Activated CD4-positive, alpha-beta T cell treated with anti-CD3 and anti-CD28 coated beads for 48 hours (primary cell): ENCODE measurements at regions not wholly inside any gene's neighbourhood (a gene's known extent, or its start where the extent isn't known, plus 50 kb on each side); places are given as distances from the start of the nearest gene placed in this dataset.
"Not testable (repeated sequence)": the region's sequence is repeated elsewhere in the genome, so short reads cannot be mapped to it uniquely, and the experiment has no call there.

Experiments
- DNase-seq: peaks from one replicate; pipeline ENCODE4 v3.0.0-alpha.2; 2020

DNA sequence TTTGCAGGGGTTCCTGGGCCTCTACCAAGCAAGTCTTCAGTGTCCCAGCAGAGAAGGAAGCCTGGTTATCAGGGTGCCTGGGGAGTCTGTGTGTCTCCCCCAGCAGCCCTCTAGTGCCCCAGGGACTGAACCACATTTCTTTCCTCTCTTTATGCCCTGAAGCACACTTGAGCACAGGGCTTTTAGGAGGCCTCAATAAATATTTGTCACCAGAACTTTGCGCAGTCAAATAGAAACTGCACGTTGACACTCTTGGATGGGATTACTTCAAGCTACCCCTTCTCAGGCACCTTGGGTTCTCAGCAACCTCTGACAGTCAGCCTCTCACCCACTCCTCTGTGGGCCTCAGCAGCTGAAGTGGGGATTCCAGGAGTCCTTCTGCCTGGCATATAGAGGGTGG is 226.6 kb upstream of the HES1 start:
- DNase-seq = peak; percentile 4

DNA sequence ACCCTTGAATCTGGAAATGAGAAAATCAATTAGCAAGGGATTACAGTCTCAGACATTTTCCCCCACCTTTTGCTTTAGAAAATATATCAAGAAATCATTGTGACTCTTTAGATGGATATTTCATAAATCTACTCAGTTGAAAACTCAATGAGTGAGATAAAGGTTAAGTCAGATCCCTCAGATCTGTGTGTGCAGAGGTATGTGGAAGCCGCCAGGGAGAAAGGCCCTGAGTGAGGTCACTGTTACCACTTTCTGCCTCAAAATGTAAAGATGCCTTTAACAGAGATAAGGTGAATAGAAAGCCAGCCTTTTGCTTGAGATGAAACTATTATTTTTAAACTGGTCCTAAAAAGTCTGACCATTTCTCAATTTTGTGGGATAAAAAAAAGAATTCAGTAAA is 225.6 kb upstream of the HES1 start:
- DNase-seq = no peak

DNA sequence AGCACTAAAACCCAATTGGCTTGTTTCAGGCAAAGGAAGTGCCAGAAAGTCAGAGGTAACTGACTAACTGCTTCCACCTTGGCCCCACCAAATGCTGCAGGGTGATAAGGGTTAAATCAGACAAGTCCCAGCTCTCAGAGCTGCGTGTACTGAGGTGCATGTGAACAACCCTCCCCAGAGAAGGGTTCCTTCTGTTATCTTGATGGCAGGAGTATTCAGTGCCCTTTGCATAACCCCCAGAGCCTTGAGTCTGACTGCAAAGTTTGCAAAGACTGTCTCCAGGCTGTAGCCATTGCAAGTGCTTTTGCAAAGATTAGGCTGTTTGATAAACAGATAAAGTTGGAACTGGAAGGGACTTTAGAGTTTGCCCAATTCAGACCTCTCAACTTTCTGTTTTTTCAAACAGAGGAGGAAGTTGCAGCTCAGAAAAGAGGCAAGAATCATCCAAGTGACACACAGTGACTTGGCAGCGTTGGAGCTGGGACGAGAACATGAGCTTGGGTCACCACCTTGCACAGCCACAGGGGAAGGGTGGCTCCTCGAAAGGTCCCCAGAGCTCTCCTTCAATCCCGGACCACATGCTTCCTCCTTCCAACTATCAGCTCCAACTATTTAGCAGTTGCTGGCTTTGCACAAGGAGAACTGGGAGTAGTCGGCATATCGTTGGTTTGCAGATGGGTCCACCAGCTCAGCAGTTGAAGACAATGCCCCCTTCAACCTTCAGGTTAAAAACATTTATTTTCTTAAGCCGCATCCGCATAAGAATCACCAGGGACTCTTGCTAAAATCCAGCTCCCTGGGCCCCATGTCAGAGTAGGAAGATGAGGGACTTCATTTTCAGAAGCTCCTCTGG is 224.8 kb upstream of the HES1 start:
- peak; percentile 35 for DNase-seq

DNA sequence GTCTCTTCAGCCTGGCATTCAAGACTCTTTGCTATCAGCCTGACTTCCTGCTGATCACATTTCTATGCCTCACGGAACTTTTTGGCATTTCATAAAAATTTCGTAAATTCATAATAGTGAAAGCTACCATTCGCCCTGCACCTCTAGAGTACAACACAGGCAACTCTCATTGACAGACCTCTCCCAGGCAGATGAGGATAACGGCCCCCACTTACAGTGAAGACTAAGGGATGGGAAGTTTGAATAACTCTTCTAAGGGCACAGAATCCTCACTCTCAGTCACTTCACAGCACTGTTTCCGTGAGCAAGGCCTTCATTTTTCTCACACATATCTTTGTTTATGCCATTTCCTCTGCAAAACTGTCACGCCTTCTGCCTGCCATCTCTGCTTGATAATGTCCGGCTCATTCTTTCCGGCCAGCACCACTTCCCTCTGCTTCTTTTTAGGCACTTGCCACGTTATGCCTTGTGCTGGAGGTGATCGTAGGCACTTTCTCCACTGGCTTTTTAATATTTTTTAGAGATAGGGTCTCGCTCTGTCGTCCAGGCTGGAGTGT is 224.1 kb upstream of the HES1 start:
- DNase-seq = no peak

DNA sequence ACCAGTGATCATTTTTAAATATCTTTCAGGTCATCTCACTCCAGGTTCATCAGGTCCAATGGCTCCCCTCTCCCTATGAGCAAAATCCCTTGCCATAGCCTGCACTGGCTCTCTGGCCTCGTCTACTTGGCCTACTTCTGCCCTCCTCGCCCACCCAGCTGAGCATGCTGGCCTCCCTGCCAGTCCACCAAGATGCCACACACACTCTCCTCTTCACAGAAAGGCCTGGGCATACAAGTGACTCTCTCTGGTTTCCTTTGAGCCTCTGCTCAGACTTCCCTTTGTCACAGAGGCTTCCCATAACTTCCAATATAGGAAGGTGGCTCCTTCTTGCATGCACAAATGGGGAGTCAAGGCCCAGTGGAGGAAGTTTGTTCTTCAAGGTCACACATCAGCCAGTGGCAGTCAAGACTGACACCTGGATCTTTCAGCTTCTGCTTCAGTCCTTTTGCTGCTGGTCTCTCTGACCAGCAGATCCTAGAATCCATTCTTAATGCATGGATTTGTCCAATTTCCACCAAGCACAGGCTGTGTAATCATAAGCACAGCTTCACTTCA is 223.2 kb upstream of the HES1 start:
- DNase-seq = no peak

DNA sequence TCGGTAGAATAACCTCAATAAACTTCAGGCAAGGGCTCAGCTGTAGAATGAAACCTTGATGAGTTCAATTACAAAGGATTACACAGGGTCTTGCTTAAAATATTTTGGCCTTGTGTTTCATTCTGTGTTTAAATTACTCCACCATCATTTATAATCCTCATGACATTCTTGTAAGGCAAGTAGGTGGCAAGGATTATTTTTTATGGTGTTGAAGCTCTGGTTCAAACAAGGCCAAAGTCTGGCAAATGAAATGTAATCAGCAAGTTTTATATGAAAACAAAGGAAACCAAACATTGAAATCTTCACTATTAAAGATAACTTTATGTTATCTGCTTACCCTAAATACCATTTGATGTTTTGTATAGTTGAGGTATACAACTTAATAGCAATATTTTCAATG is 221.3 kb upstream of the HES1 start:
- DNase-seq = no peak

DNA sequence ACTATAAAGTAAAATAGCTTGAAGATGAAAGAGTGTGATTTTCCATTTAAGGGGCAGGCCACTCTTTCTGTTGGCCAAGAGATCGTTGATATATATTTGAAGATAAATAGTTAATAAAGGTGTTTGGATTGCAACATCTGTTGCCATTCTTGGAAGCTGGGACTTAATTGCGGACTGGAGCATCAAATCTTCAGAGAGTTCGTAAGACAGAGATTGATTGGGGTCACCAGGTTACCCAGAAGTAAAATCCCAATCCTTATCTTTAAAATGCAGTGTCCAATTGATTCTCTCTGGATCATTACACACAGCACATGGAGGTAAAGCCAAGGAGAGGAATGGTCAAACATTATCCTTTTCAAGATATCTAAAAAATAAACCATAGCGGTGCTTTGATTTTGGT is 220.8 kb upstream of the HES1 start:
- no peak for DNase-seq

DNA sequence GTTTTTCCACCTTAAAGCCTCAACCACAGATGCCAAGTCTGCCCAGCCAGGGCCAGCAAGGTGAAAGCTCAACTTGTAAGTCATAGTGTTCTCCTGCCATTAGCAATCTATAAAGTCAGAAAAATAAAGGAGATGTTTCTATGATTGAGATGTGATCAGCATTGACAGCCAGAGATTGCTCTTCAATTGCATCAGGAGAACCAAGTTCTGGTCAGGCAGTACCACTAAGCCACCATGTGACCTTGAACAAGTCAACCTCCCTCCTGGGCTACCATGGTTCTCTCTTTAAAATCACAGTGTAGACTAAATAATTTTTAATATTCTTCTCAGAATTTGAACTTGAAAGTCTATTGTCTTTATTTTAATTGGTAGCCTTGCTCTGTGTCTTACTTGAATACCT is 220.3 kb upstream of the HES1 start:
- DNase-seq = no peak

DNA sequence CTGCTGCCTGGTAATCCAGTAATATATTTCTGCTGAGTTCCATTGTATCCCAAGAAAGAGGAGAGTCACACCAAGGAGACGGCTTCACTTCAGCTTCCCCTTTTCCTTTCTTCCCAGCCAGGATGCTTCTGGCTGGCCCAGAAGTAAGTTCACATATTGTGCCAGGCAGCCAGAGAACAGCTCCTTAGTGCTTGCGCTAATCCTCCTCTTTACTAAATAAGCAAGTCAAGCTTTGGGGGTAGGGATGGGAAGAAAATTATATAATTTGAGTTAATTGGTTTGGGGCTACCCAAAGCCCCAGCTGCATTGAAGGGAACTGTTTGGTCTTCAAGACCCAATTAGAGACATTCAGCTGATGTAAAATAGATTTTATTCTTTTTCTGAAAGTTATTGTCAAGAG is 218.8 kb upstream of the HES1 start:
- no peak for DNase-seq

DNA sequence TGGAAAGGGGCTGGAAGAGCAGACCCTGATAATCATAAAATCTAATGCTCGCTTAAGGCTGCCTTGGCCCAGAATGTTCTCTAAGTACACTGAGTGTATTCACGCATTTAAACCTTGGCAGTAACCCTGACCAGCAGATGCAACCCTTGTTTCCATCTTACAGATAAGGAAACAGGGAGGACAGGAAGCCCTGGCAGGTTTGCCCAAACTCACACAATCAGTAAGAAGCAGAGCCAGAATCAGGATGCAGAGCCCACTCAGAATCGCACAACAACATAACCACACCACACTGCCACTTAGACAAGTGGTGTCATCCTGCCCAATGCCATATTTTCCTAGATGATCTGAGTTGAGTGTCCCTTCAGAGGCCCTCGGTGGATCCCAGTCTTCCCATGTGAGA is 214.5 kb upstream of the HES1 start:
- no peak for DNase-seq

DNA sequence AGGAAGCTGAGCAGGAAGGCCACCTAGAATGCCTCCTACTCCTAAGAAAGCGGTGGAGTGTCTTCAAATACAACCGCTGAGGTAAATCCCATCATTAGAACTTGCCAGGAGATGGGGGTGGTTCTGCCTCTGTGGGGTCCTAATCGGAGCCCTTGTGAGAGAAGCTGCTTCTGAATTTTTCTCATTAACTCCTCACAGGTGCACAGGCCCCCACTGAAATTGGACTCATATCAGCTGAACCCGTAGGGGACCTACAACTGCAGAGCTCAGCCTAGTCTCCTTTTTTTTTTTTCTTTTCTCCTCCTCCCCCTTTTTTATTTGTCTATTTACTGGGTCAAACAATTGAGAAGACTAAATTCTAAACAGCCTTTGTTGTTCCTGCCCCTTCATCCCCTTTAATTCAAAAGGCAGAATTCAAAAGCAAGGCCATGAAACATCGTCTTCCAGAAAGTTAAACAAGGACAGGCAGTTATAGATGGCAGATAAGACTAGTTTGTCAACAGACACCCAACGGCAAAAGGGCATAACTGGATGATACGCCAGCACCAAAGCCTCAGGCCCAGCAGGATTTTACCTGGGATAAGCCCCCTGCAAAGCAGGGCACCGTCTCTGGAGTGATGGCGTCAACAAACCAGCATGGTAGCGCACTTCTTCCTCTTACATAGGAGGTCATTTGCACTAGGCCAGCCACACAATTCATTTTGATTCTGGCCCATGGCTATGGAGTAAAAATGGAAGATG is 213.7 kb upstream of the HES1 start:
- DNase-seq = no peak

DNA sequence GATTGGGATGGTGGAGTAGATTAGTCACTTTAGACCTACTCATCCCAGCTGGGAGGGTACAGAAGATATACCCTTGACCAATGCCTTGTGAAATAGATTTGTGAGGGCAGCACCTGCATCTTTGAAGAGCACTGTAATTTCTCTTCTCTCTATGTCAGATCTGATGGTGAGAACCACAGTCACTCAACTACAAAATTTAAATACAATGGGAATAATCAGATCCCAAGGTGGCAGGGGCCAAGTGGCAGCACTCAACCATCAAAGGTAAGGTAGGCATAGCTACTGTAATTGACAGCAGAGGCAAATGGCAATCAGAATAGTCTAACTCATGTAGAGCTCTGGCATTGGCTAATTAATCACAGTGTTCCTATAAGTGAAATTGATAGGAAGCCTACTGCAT is 212.0 kb upstream of the HES1 start:
- not testable (repeated sequence) for DNase-seq

DNA sequence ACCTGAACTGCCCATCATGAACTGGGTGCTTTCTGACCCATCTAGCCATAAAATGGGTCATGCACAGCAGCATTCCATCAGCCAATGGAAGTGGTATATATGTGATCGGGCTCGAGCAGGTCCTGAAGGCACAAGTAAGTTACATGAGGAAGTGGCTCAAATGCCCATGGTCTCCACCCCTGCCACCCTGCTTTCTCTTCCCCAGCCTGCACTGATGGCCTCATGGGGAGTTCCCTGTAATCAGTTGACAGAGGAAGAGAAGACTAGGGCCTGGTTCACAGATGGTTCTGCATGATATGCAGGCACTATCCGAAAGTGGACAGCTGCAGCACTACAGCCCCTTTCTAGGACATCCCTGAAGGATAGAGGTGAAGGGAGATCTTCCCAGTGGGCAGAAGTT is 209.9 kb upstream of the HES1 start:
- not testable (repeated sequence) for DNase-seq

DNA sequence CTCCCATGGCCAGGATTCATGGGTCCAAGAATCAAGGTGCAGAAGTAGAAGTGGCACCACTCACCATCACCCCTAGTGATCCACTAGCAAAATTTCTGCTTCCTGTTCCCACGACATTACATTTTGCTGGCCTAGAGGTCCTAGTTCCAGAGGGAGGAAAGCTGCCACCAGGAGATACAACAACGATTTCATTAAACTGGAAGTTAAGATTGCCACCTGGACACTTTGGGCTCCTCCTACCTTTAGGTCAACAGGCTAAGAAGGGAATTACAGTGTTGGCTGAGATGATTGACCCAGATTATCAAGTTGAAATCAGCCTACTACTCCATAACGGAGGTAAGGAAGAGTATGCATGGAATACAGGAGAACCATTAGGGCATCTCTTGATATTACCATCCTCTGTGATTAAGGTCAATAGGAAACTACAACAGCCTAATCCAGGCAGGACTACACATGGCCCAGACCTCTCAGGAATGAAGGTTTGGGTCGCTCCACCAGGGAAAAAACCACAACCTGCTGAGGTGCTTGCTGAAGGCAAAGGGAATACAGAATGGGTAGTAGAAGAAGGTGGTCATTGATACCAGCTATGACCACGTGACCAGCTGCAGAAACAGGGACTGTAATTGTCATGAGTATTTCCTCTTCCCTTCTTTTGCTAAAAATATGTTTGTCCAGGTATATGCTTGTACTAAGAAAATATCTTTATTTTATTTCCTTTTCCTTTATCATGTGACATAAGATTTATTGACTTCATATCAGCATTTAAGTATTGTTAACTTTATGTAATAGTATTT is 208.3 kb upstream of the HES1 start:
- not testable (repeated sequence) for DNase-seq

DNA sequence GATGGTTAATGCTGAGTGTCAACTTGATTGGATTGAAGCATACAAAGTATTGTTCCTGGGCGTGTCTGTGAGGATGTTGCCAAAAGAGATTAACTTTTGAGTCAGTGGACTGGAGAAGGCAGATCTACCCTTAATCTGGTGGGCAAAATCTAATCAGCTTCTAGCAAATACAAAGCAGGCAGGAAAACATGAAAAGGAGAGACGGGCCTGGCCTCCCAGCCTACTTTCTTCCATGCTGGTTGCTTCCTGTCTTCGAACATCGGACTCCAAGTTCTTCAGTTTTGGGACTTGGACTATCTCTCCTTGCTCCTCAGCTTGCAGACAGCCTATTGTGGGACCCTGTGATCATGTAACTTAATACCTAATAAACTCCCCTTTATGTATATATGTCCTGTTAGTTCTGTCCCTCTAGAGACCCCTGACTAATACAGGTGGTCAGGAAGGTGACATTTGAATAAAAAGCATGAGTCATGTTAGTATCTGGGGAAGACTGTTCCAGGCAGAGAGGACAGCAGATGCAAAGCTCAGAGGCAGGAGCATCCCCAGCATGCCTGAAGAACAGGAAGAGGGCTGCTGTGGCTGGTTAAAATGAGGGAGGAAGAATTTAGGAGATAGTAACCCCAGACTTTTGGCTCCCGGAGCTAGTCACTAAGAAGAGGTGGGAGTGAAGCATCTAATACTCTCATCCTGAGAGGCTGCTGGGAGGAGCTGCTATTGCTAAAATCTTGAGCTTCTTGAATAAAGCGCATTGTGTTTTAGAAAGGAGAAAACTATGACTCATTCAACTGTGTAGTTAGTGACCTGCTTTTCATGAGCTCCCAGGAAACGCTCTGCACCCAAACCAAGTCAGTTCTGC is 207.4 kb upstream of the HES1 start:
- no peak for DNase-seq

DNA sequence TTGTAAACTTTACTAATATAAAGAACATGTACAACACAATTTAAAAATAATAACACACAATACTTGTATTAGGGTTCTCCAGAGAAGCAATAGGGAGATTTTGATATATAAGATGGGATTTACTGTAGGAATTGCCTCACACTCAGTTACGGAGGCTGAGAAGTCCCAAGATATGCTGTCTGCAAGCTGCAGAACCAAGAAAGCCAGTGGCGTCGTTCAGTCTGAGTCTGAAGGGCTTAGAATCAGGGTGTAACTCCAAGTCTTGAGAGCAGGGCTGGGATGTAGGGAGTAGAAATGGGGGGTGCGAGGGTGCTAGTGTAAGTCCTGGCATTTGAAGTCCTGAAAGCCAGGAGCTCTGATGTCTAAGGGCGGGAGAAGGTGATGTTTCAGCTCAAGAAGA is 206.6 kb upstream of the HES1 start:
- no peak for DNase-seq

DNA sequence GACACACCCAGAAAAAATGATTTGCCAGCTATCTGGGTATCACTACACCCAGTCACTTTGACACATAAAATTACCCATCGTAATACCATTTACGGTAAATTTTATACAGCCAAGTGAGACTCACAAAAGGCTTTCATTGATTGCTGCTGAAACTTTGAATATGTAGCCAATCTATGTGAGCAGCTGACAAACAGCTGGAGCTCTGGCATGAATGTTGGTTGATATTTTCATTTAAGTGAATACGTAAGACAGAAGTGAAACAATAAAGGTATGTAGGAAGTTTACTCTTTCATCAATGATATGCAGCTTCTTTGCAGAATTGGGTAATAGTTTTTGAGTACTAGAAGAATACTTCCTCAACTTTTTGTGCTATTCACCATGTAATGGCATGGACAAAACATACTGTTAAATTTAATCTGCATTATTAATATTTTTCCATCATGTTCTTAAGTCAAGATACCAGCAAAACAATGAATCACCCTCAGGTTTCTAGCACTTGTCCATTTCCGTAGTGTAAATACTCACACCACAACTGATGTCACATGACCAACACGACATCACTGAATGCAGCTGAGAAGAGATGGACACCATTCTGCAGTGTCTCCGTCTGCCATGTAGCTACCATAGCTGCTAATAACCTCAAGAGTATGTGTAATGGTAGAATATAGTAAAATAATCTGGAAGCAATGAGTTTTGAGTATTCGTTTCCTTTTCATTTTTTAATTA is 205.9 kb upstream of the HES1 start:
- DNase-seq = no peak

DNA sequence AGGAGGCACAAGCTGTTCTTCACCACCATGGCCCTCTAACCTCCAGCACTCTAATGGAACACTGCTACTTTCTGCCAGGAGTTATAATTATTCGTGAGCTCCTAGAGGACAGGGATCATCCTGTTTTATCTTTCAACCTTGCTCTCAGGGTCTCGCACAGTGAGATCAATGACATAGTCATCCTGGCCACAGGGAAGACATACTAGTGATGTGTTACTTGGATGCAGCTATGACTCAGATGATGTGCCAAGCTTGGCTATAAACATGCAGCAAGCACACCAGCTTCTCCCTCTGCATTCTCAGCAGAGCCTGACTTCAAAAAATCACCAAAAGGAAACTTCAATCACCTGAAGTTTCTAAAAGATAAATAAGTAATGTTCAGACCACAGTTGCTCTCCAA is 203.8 kb upstream of the HES1 start:
- no peak for DNase-seq

DNA sequence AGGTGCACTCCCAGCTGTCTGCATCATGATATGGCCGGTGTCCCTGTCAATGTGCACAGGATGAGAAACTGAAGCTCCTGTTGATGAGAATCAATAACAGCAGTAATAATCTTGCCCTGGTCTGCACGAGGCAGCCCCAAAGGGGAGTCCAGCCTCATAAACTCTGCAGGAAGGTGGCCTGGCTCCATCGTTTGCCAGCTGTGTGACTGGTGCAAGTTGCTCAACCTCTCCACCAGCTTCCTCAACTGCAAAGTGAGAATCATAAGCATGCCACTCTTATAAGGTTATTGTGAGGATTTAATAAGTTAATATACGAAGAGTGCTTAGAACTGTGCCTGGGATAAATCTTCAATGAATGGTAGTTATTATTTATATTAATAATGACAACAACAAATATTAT is 203.4 kb upstream of the HES1 start:
- DNase-seq = no peak

DNA sequence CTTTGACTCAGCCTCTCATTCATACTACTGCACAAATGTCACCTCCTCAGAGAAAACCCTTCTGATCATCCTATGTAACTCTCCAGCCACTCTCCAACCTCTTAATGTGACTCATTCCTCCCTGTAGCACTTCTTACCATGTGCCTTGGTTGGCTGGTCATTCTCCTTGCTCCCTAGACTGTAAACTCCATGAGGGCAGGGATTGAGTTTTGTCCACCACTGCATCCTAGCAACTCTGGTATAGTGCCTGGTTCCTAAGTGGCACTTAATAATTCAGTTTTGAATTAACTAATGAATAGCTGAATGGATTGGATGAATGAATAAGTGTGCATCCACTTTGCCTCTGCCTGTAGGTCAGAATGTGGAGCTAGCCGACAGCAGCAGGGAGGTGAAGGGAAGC is 202.5 kb upstream of the HES1 start:
- no peak for DNase-seq

DNA sequence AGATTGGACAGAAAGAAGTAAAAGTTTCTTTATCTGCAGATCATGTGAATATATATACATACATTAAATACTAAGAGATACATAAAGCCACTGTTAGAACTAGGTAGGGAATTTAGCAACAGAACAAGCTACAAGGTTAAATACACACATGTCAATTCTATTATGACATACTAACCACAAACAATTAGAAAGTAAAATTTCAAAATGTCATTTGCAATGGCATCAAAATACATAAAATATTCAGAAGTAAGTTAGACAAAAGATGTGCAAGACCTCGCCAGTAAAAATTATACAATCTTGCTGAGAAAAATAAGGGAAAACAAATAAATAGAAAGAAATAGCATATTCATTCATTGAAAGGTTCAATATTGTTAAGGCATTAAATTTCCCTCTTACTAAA is 200.0 kb upstream of the HES1 start:
- DNase-seq = no peak
